HepG2 (cell line): ENCODE measurements at regions not wholly inside any gene's neighbourhood (a gene's known extent, or its start where the extent isn't known, plus 50 kb on each side); places are given as distances from the start of the nearest gene placed in this dataset.
A peak's percentile ranks its signal among the peaks of the same experiment; 100 is the strongest.

ENCODE experiments used
- ATAC-seq: fragments of 200-7000 bp; cut with Tn5 transposase; 3 replicates; pipeline ENCODE4 v1.9.1; 2020; ENCODE audit warnings: mild to moderate bottlenecking, moderate library complexity
- BruUV-seq: library from RNA; stranded (reverse); fragments of 400-500 nt; replicated peaks from 2 replicates; lab custom pipeline; 2021; lab: Mats Ljungman, UMichigan
- CTCF ChIA-PET: fragments of 300-600 bp; formaldehyde crosslinking; extraction: SDS; loops from one replicate; lab custom pipeline; 2021; ENCODE audit warnings: low total read pairs, inconsistent platforms, low intra/inter-chr PET ratio; lab: Yijun Ruan, JAX
- POLR2A ChIA-PET: fragments of 350-600 bp; sonication (Branson Sonifier 250); formaldehyde crosslinking; loops from one replicate; lab custom pipeline; 2020; ENCODE audit warnings: antibody characterized with exemption, inconsistent platforms; lab: Yijun Ruan, JAX
- DNase-seq: peaks from one replicate; pipeline ENCODE4 v3.0.0-alpha.2; 2015; ENCODE audit warnings: low spot score
- FAIRE-seq: peaks from 3 replicates; lab custom pipeline; 2011; peaks lifted over from hg19 to GRCh38; lab: Jason Lieb, UNC
- H2AFZ ChIP-seq: one replicate; pipeline ENCODE4 v1.6.1; 2011; ENCODE audit warnings: low read length, inconsistent platforms
- H3K27ac ChIP-seq: fragments of 300-600 bp; 3 replicates; pipeline ENCODE4 v1.8.0; 2011; ENCODE audit warnings: mixed run types, mild to moderate bottlenecking, mixed read lengths, low read length, inconsistent platforms; ENCODE audit not compliant: insufficient read depth; ENCODE audit errors: extremely low read length
- H3K27me3 ChIP-seq, 2 experiments: fragments of 200-600 bp in 1 of 2; 2 replicates in 1 of 2; 3 replicates in 1 of 2; pipeline versions ENCODE4 v1.6.0 to v1.8.0; 2011; ENCODE audit warnings: low read length in 2 of 2, mild to moderate bottlenecking in 2 of 2, moderate library complexity in 2 of 2, inconsistent platforms in 1 of 2; ENCODE audit not compliant: insufficient read depth in 2 of 2, control insufficient read depth in 1 of 2
- H3K36me3 ChIP-seq, 2 experiments: fragments of 200-600 bp in 1 of 2; replicated peaks in 1 of 2; 2 replicates in 1 of 2; 3 replicates in 1 of 2; pipeline versions ENCODE4 v1.5.1 to v1.8.0; 2011; ENCODE audit warnings: low read length in 2 of 2, inconsistent platforms in 1 of 2; ENCODE audit not compliant: insufficient read depth in 2 of 2, control insufficient read depth in 1 of 2
- H3K4me1 ChIP-seq: 2 replicates; pipeline ENCODE4 v1.5.1; 2012; ENCODE audit warnings: low read length, inconsistent platforms; ENCODE audit not compliant: insufficient read depth
- H3K4me2 ChIP-seq: 2 replicates; pipeline ENCODE4 v1.6.0; 2011; ENCODE audit warnings: low read depth, low read length, inconsistent platforms
- H3K4me3 ChIP-seq, 3 experiments: fragments of 200-600 bp in 1 of 3; sonication (generic), shearing (Covaris generic) in 1 of 3; replicated peaks in 1 of 3; 2 replicates each; pipeline ENCODE4 v1.5.1; 2011 to 2016; ENCODE audit warnings: low read length in 3 of 3, inconsistent platforms in 2 of 3, low read depth in 2 of 3, mild to moderate bottlenecking in 2 of 3, control low read depth in 1 of 3, mixed read lengths in 1 of 3; ENCODE audit not compliant: insufficient read depth in 1 of 3
- H3K79me2 ChIP-seq: one replicate; pipeline ENCODE4 v1.6.1; 2011; ENCODE audit warnings: low read length, inconsistent platforms; ENCODE audit not compliant: insufficient read depth
- H3K9ac ChIP-seq: 2 replicates; pipeline ENCODE4 v1.6.0; 2011; ENCODE audit warnings: mild to moderate bottlenecking, low read depth, low read length, inconsistent platforms; ENCODE audit not compliant: insufficient read depth
- H3K9me3 ChIP-seq: 2 replicates; pipeline ENCODE4 v1.5.1; 2012; ENCODE audit warnings: mild to moderate bottlenecking, low read length
- H4K20me1 ChIP-seq: 2 replicates; pipeline ENCODE4 v1.6.0; 2011; ENCODE audit warnings: inconsistent platforms, mild to moderate bottlenecking, low read length, moderate library complexity; ENCODE audit not compliant: insufficient read depth
- ADNP ChIP-seq: sonication (generic); formaldehyde crosslinking; IDR thresholded peaks from 2 replicates; pipeline ENCODE4 v1.4.0; 2020; ENCODE audit warnings: missing genetic modification reagents
- CTCF ChIP-seq: sonication (generic); formaldehyde crosslinking; IDR thresholded peaks from 2 replicates; pipeline ENCODE4 v1.5.0; 2020; ENCODE audit warnings: mild to moderate bottlenecking, missing genetic modification reagents, moderate library complexity
- HNRNPK ChIP-seq: fragments of 200-400 bp; formaldehyde crosslinking; IDR thresholded peaks from 2 replicates; pipeline ENCODE4 v1.6.1; 2018; ENCODE audit warnings: low read length, low read depth, moderate library complexity, mild to moderate bottlenecking; ENCODE audit not compliant: poor library complexity, severe bottlenecking
- IRX3 ChIP-seq: sonication (generic); formaldehyde crosslinking; IDR thresholded peaks from 2 replicates; pipeline ENCODE4 v1.8.1; 2023; ENCODE audit warnings: mild to moderate bottlenecking, low read depth, missing genetic modification reagents, borderline replicate concordance
- POLR2AphosphoS2 ChIP-seq: IDR thresholded peaks from 2 replicates; pipeline ENCODE4 v1.6.1; 2011; ENCODE audit warnings: low read depth, low read length, improper control_type of control experiment
- RBM22 ChIP-seq: fragments of 200-400 bp; formaldehyde crosslinking; optimal IDR thresholded peaks from 2 replicates; pipeline ENCODE3; 2017; ENCODE audit warnings: mild to moderate bottlenecking, low read length, moderate library complexity
- SOX13 ChIP-seq, 3 experiments: fragments of 450-650 bp in 1 of 3; sonication (generic) in 1 of 3; formaldehyde crosslinking in 1 of 3; IDR thresholded peaks in 2 of 3; conservative IDR thresholded peaks in 1 of 3; 2 replicates each; pipeline versions ENCODE4 v1.5.0 to v1.6.1; 2016 to 2020; ENCODE audit warnings: antibody characterized with exemption in 1 of 3, mild to moderate bottlenecking in 1 of 3, missing compliant biosample characterization in 1 of 3, missing genetic modification reagents in 1 of 3, moderate library complexity in 1 of 3
- TCF12 ChIP-seq, 2 experiments: fragments of 450-650 bp in 1 of 2; sonication (generic) in 1 of 2; formaldehyde crosslinking in 1 of 2; IDR thresholded peaks; 2 replicates each; pipeline versions ENCODE4 v1.6.1 to v1.8.0; 2017 to 2022; ENCODE audit warnings: antibody characterized with exemption in 1 of 2, mild to moderate bottlenecking in 1 of 2, missing genetic modification reagents in 1 of 2, moderate library complexity in 1 of 2
- ZNF143 ChIP-seq: sonication (generic); formaldehyde crosslinking; IDR thresholded peaks from 2 replicates; pipeline ENCODE4 v1.4.0; 2020; ENCODE audit warnings: missing genetic modification reagents
- ZNF235 ChIP-seq: sonication (generic); formaldehyde crosslinking; IDR thresholded peaks from 2 replicates; pipeline ENCODE4 v1.8.1; 2023; ENCODE audit warnings: mild to moderate bottlenecking, missing genetic modification reagents, borderline replicate concordance
- ZNF451 ChIP-seq: sonication (generic); formaldehyde crosslinking; IDR thresholded peaks from 2 replicates; pipeline ENCODE4 v1.5.0; 2020; ENCODE audit warnings: mild to moderate bottlenecking, missing genetic modification reagents
- ZNF547 ChIP-seq: sonication (generic); formaldehyde crosslinking; IDR thresholded peaks from 2 replicates; pipeline ENCODE4 v1.5.1; 2020; ENCODE audit warnings: mild to moderate bottlenecking, missing genetic modification reagents
- ZNF580 ChIP-seq: IDR thresholded peaks from 2 replicates; pipeline ENCODE4 v1.6.1; 2016; ENCODE audit warnings: low read depth, borderline replicate concordance
- ZNF614 ChIP-seq: IDR thresholded peaks from 2 replicates; pipeline ENCODE4 v1.6.1; 2018; ENCODE audit warnings: missing biosample characterization, missing genetic modification reagents, inconsistent platforms, borderline replicate concordance
- ZNF879 ChIP-seq: sonication (generic); formaldehyde crosslinking; IDR thresholded peaks from 2 replicates; pipeline ENCODE4 v1.8.1; 2023; ENCODE audit warnings: missing genetic modification reagents
- WGBS: methylation state at CpG from one replicate; pipeline ENCODE4 v1.1.6; 2017; ENCODE audit warnings: low lambda C conversion rate; 5-methylcytosine and 5-hydroxymethylcytosine counted together
- in situ Hi-C: cut with HindIII; loops from 2 replicates; pipeline ENCODE4 v1.10.0; 2017; ENCODE audit warnings: low pct_unique_long_range_greater_than_20kb; ENCODE audit not compliant: extremely low pct_ligation_motif_present
- intact Hi-C: fragments of 100-400 bp; cut with micrococcal nuclease; formaldehyde crosslinking; loops from one replicate; pipeline ENCODE4 v1.10.0; 2022; ENCODE audit not compliant: unreplicated experiment
- TF ChIP-seq, protein P1 (sequence below): sonication (generic); formaldehyde crosslinking; IDR thresholded peaks from 2 replicates; pipeline ENCODE4 v1.8.0; 2022; ENCODE audit warnings: mild to moderate bottlenecking, missing genetic modification reagents; ENCODE audit not compliant: insufficient replicate concordance
- TF ChIP-seq, protein P2 (sequence below): sonication (generic); formaldehyde crosslinking; IDR thresholded peaks from 2 replicates; pipeline ENCODE4 v1.4.0; 2020; ENCODE audit warnings: mild to moderate bottlenecking, missing genetic modification reagents

GRCh38 chr1:157240495-157241184 lies 102.4 kb upstream of the ETV3 start:
- BruUV-seq = no TSS peak
- TF ChIP-seq, protein P1, sequence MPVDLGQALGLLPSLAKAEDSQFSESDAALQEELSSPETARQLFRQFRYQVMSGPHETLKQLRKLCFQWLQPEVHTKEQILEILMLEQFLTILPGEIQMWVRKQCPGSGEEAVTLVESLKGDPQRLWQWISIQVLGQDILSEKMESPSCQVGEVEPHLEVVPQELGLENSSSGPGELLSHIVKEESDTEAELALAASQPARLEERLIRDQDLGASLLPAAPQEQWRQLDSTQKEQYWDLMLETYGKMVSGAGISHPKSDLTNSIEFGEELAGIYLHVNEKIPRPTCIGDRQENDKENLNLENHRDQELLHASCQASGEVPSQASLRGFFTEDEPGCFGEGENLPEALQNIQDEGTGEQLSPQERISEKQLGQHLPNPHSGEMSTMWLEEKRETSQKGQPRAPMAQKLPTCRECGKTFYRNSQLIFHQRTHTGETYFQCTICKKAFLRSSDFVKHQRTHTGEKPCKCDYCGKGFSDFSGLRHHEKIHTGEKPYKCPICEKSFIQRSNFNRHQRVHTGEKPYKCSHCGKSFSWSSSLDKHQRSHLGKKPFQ (CRISPR knock-in tag) = no peak
- TF ChIP-seq, protein P2, sequence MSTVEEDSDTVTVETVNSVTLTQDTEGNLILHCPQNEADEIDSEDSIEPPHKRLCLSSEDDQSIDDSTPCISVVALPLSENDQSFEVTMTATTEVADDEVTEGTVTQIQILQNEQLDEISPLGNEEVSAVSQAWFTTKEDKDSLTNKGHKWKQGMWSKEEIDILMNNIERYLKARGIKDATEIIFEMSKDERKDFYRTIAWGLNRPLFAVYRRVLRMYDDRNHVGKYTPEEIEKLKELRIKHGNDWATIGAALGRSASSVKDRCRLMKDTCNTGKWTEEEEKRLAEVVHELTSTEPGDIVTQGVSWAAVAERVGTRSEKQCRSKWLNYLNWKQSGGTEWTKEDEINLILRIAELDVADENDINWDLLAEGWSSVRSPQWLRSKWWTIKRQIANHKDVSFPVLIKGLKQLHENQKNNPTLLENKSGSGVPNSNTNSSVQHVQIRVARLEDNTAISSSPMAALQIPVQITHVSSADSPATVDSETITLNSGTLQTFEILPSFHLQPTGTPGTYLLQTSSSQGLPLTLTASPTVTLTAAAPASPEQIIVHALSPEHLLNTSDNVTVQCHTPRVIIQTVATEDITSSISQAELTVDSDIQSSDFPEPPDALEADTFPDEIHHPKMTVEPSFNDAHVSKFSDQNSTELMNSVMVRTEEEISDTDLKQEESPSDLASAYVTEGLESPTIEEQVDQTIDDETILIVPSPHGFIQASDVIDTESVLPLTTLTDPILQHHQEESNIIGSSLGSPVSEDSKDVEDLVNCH (CRISPR knock-in tag) = no peak
- TF ChIP-seq ZNF451 (CRISPR knock-in tag) (no peak), ZNF580 (CRISPR knock-in tag) (peak; percentile 79; the same call in 1 of the 2 replicates), ZNF235 (no peak), POLR2AphosphoS2 (no peak), IRX3 (CRISPR knock-in tag) (no peak), RBM22 (no peak), ZNF879 (no peak), TCF12 (IDR thresholded peaks at IDR 0.05) (no peak), TCF12 (CRISPR knock-in tag; IDR thresholded peaks at IDR 0.05) (no peak), CTCF (CRISPR knock-in tag) (peak; percentile 38), ADNP (CRISPR knock-in tag) (peak; percentile 99), ZNF547 (CRISPR knock-in tag) (no peak), ZNF614 (0 out of 2 replicates have a peak, but pooled peaks have one; percentile 73), HNRNPK (no peak), ZNF143 (CRISPR knock-in tag) (no peak), SOX13 (IDR thresholded peaks at IDR 0.05) (peak; percentile 100), SOX13 (CRISPR knock-in tag; conservative IDR thresholded peaks at IDR 0.05 in 1 of 2, IDR thresholded peaks at IDR 0.05 in 1 of 2) (peak in 1 of 2 experiments; percentile 100; a peak in 2 of 4 replicates)

More at GRCh38 chr1:157240495-157241184, 102.4 kb upstream of the ETV3 start:
- Histone ChIP-seq H4K20me1 (no peaks in the 10 kb centered on the region), H3K36me3 (no peaks in the 10 kb centered on the region), H3K9me3 (no peaks in the 10 kb centered on the region), H3K27ac (peak overlapping the region; percentile 94), H3K4me2 (peak overlapping the region; percentile 75), H3K9ac (peak overlapping the region; percentile 79), H3K4me1 (peaks cover 67% of the 10 kb centered on the region), H2AFZ (no peak overlapping the region), H3K79me2 (no peaks in the 10 kb centered on the region), H3K27me3 (no peaks in the 10 kb centered on the region), H3K4me3 (peak overlapping the region in 2 of 3 experiments; percentile 15 to 39; a peak in 2 of 6 replicates)
- ChIA-PET CTCF (no interaction called here), POLR2A (interaction anchor here (0.7 to 1.9 kb wide), 7 partner anchors 12 to 103 kb away, joined by 3 to 12 read pairs (median 4); partner anchors contain the start of gene ETV3)
- intact Hi-C loops = loop anchor here (10.0 kb wide), 1 partner anchor 54 kb away; no protein-coding TSS in a partner anchor
- FAIRE-seq = peak; percentile 95
- DNase-seq = peak; percentile 99
- 0% methylated on average over 7 of the region's 7 CpGs for WGBS
- in situ Hi-C loops = no loop called here
- peak; percentile 98 for ATAC-seq
